ENCODE measurements at regions not wholly inside any gene's neighbourhood (a gene's known extent, or its start where the extent isn't known, plus 50 kb on each side); places are given as distances from the start of the nearest gene placed in this dataset.

- no peak overlapping the region for H3K4me3 ChIP-seq
- H3K27ac ChIP-seq, result no peak overlapping the region
- no peaks in the 10 kb centered on the region for H3K4me1 ChIP-seq (replicated peaks)
- no peaks in the 10 kb centered on the region for H3K36me3 ChIP-seq
- DNase-seq (ENCODE audit: low read depth in 1 of 2, low spot score in 2 of 2), result no peak
- no peaks in the 10 kb centered on the region for H3K9me3 ChIP-seq (replicated peaks)
- no peaks in the 10 kb centered on the region for H3K27me3 ChIP-seq (replicated peaks)
These were observed 212.7 kb downstream of the ESM1 start for GRCh38 chr5:54772684-54773083.

- Histone ChIP-seq H3K27me3 (replicated peaks) (no peaks in the 10 kb centered on the region), H3K27ac (no peak overlapping the region), H3K4me3 (no peak overlapping the region), H3K4me1 (replicated peaks) (no peaks in the 10 kb centered on the region), H3K9me3 (replicated peaks) (no peaks in the 10 kb centered on the region), H3K36me3 (no peaks in the 10 kb centered on the region)
- DNase-seq (ENCODE audit: low read depth in 1 of 2, low spot score in 2 of 2), result no peak
These were observed 213.2 kb downstream of the ESM1 start for GRCh38 chr5:54772231-54772630.

GRCh38 chr5:54769746-54770145 is 215.6 kb downstream of the ESM1 start:
- no peak for DNase-seq (ENCODE audit: low read depth in 1 of 2, low spot score in 2 of 2)
- Histone ChIP-seq H3K27me3 (replicated peaks) (no peaks in the 10 kb centered on the region), H3K9me3 (replicated peaks) (no peaks in the 10 kb centered on the region), H3K4me1 (replicated peaks) (no peaks in the 10 kb centered on the region), H3K36me3 (no peaks in the 10 kb centered on the region), H3K27ac (no peak overlapping the region), H3K4me3 (no peak overlapping the region)

- Histone ChIP-seq H3K4me1 (replicated peaks) (no peaks in the 10 kb centered on the region), H3K9me3 (replicated peaks) (no peaks in the 10 kb centered on the region), H3K36me3 (no peaks in the 10 kb centered on the region), H3K4me3 (no peak overlapping the region), H3K27ac (no peak overlapping the region), H3K27me3 (replicated peaks) (no peaks in the 10 kb centered on the region)
- DNase-seq (ENCODE audit: low read depth in 1 of 2, low spot score in 2 of 2), result no peak
These were observed 216.3 kb downstream of the ESM1 start for GRCh38 chr5:54769072-54769471.

- Histone ChIP-seq H3K4me1 (replicated peaks) (no peaks in the 10 kb centered on the region), H3K4me3 (no peak overlapping the region), H3K27me3 (replicated peaks) (no peaks in the 10 kb centered on the region; the same call in 1 of the 2 replicates), H3K9me3 (replicated peaks) (no peaks in the 10 kb centered on the region), H3K36me3 (no peaks in the 10 kb centered on the region), H3K27ac (no peak overlapping the region)
- no peak for DNase-seq (ENCODE audit: low read depth in 1 of 2, low spot score in 2 of 2)
These were observed 218.6 kb downstream of the ESM1 start for GRCh38 chr5:54766748-54767147.

GRCh38 chr5:54765165-54766028 is 220.0 kb downstream of the ESM1 start:
- Histone ChIP-seq H3K36me3 (no peaks in the 10 kb centered on the region), H3K9me3 (replicated peaks) (no peaks in the 10 kb centered on the region), H3K27me3 (replicated peaks) (no peaks in the 10 kb centered on the region; the same call in 1 of the 2 replicates), H3K4me1 (replicated peaks) (peaks cover 13% of the 10 kb centered on the region), H3K27ac (no peak overlapping the region), H3K4me3 (no peak overlapping the region)
- DNase-seq (ENCODE audit: low read depth in 1 of 2, low spot score in 2 of 2), result no peak

- Histone ChIP-seq H3K4me3 (no peak overlapping the region), H3K27ac (no peak overlapping the region), H3K36me3 (no peaks in the 10 kb centered on the region), H3K4me1 (replicated peaks) (peaks cover 16% of the 10 kb centered on the region), H3K9me3 (replicated peaks) (no peaks in the 10 kb centered on the region), H3K27me3 (replicated peaks) (no peaks in the 10 kb centered on the region; the same call in 1 of the 2 replicates)
- DNase-seq (ENCODE audit: low read depth in 1 of 2, low spot score in 2 of 2), result no peak
These were observed 221.0 kb downstream of the ESM1 start for GRCh38 chr5:54764102-54765090.

- Histone ChIP-seq H3K4me3 (no peak overlapping the region), H3K27ac (no peak overlapping the region), H3K27me3 (replicated peaks) (no peaks in the 10 kb centered on the region; the same call in 1 of the 2 replicates), H3K9me3 (replicated peaks) (no peaks in the 10 kb centered on the region), H3K4me1 (replicated peaks) (peaks cover 34% of the 10 kb centered on the region), H3K36me3 (no peaks in the 10 kb centered on the region)
- no peak for DNase-seq (ENCODE audit: low read depth in 1 of 2, low spot score in 2 of 2)
These were observed 224.1 kb downstream of the ESM1 start for GRCh38 chr5:54761213-54761701.

- H3K4me3 ChIP-seq, result no peak overlapping the region
- H3K27me3 ChIP-seq (replicated peaks), result no peaks in the 10 kb centered on the region; the same call in 1 of the 2 replicates
- H3K27ac ChIP-seq, result no peak overlapping the region
- no peaks in the 10 kb centered on the region for H3K36me3 ChIP-seq
- H3K4me1 ChIP-seq (replicated peaks), result peaks cover 37% of the 10 kb centered on the region
- H3K9me3 ChIP-seq (replicated peaks), result no peaks in the 10 kb centered on the region
- no peak for DNase-seq (ENCODE audit: low read depth in 1 of 2, low spot score in 2 of 2)
These were observed 225.0 kb downstream of the ESM1 start for GRCh38 chr5:54760182-54760935.

GRCh38 chr5:54758038-54758437 is 227.4 kb downstream of the ESM1 start:
- H3K9me3 ChIP-seq (replicated peaks), result no peaks in the 10 kb centered on the region
- no peak overlapping the region for H3K4me3 ChIP-seq
- no peaks in the 10 kb centered on the region; the same call in 1 of the 2 replicates for H3K27me3 ChIP-seq (replicated peaks)
- peak overlapping the region; percentile 50 for H3K27ac ChIP-seq
- no peaks in the 10 kb centered on the region for H3K36me3 ChIP-seq
- DNase-seq (ENCODE audit: low read depth in 1 of 2, low spot score in 2 of 2), result peak in 1 of 2 experiments; percentile 52
- peaks cover 60% of the 10 kb centered on the region for H3K4me1 ChIP-seq (replicated peaks)

- no peaks in the 10 kb centered on the region for H3K9me3 ChIP-seq (replicated peaks)
- H3K27ac ChIP-seq, result peak overlapping the region; percentile 45
- H3K4me3 ChIP-seq, result no peak overlapping the region
- H3K4me1 ChIP-seq (replicated peaks), result peaks cover 65% of the 10 kb centered on the region
- no peak for DNase-seq (ENCODE audit: low read depth in 1 of 2, low spot score in 2 of 2)
- H3K27me3 ChIP-seq (replicated peaks), result no peaks in the 10 kb centered on the region; the same call in 1 of the 2 replicates
- H3K36me3 ChIP-seq, result no peaks in the 10 kb centered on the region
These were observed 227.9 kb downstream of the ESM1 start for GRCh38 chr5:54757541-54757940.

GRCh38 chr5:54756796-54757402 is 228.5 kb downstream of the ESM1 start:
- DNase-seq (ENCODE audit: low read depth in 1 of 2, low spot score in 2 of 2), result no peak
- Histone ChIP-seq H3K27me3 (replicated peaks) (no peaks in the 10 kb centered on the region), H3K27ac (no peak overlapping the region)

GRCh38 chr5:54756301-54756700 is 229.1 kb downstream of the ESM1 start:
- H3K4me1 ChIP-seq (replicated peaks), result peaks cover 64% of the 10 kb centered on the region
- H3K27me3 ChIP-seq (replicated peaks), result no peaks in the 10 kb centered on the region
- H3K36me3 ChIP-seq, result no peaks in the 10 kb centered on the region
- H3K27ac ChIP-seq, result no peak overlapping the region
- no peak overlapping the region for H3K4me3 ChIP-seq
- no peak for DNase-seq (ENCODE audit: low read depth in 1 of 2, low spot score in 2 of 2)
- H3K9me3 ChIP-seq (replicated peaks), result no peaks in the 10 kb centered on the region

More at GRCh38 chr5:54756796-54757402, 228.5 kb downstream of the ESM1 start:
- H3K4me1 ChIP-seq (replicated peaks), result peaks cover 67% of the 10 kb centered on the region
- no peaks in the 10 kb centered on the region for H3K36me3 ChIP-seq
- no peaks in the 10 kb centered on the region for H3K9me3 ChIP-seq (replicated peaks)
- H3K4me3 ChIP-seq, result no peak overlapping the region

Measured in SJSA1 (cell line).